Panc1 (cell line): ENCODE measurements at regions not wholly inside any gene's neighbourhood (a gene's known extent, or its start where the extent isn't known, plus 50 kb on each side); places are given as distances from the start of the nearest gene placed in this dataset.

Source experiments
- ATAC-seq: fragments of 200-7000 bp; cut with Tn5 transposase; 2 replicates; pipeline ENCODE4 v1.9.1; 2020; ENCODE audit warnings: mild to moderate bottlenecking, moderate library complexity
- BruUV-seq: library from RNA; stranded (reverse); fragments of 400-500 nt; replicated peaks from 2 replicates; lab custom pipeline; 2021; lab: Mats Ljungman, UMichigan
- CTCF ChIA-PET: fragments of 300-600 bp; sonication (Branson Sonifier 250); formaldehyde crosslinking; loops from one replicate; lab custom pipeline; 2022; ENCODE audit warnings: antibody characterized with exemption; lab: Charles Lee
- POLR2A ChIA-PET: fragments of 300-600 bp; sonication (Branson Sonifier 250); formaldehyde crosslinking; loops from one replicate; lab custom pipeline; 2022; ENCODE audit warnings: antibody characterized with exemption; lab: Charles Lee
- DNase-seq: peaks from one replicate; pipeline ENCODE4 v3.0.0-alpha.2; 2010; ENCODE audit warnings: low read depth, low spot score
- H3K27ac ChIP-seq: 2 replicates; pipeline ENCODE4 v1.5.1; 2011; ENCODE audit warnings: mild to moderate bottlenecking, low read length, inconsistent platforms
- H3K27me3 ChIP-seq: fragments of 200-500 bp; sonication (Bioruptor generic); 2 replicates; pipeline ENCODE4 v1.6.0; 2014; ENCODE audit warnings: low read length, inconsistent platforms; ENCODE audit not compliant: control insufficient read depth, insufficient read depth
- H3K36me3 ChIP-seq: fragments of 200-500 bp; sonication (Bioruptor generic); 2 replicates; pipeline ENCODE4 v1.5.1; 2014; ENCODE audit warnings: inconsistent platforms, mild to moderate bottlenecking, low read length, moderate library complexity; ENCODE audit not compliant: control insufficient read depth, insufficient read depth
- H3K4me1 ChIP-seq: 2 replicates; pipeline ENCODE4 v1.5.1; 2011; ENCODE audit warnings: inconsistent platforms, mild to moderate bottlenecking, low read length, moderate library complexity; ENCODE audit not compliant: control insufficient read depth, insufficient read depth
- H3K4me3 ChIP-seq, 2 experiments: 2 replicates each; pipeline ENCODE4 v1.5.1; 2011 to 2012; ENCODE audit warnings: low read depth in 2 of 2, low read length in 2 of 2, mild to moderate bottlenecking in 2 of 2, inconsistent platforms in 1 of 2, moderate library complexity in 1 of 2
- H3K9me3 ChIP-seq: fragments of 200-500 bp; sonication (Bioruptor generic); 2 replicates; pipeline ENCODE4 v1.5.1; 2014; ENCODE audit warnings: low read depth, mild to moderate bottlenecking, inconsistent platforms, low read length, moderate library complexity; ENCODE audit not compliant: control insufficient read depth, insufficient read depth
- POLR2AphosphoS5 ChIP-seq: IDR thresholded peaks from 2 replicates; pipeline ENCODE4 v1.6.1; 2012; ENCODE audit warnings: mild to moderate bottlenecking, low read depth, low read length, moderate library complexity
- SIN3A ChIP-seq: IDR thresholded peaks from 2 replicates; pipeline ENCODE4 v1.6.1; 2012; ENCODE audit warnings: low read depth, mild to moderate bottlenecking, low read length, moderate library complexity, borderline replicate concordance; ENCODE audit not compliant: insufficient read depth
- TCF7L2 ChIP-seq: IDR thresholded peaks from 2 replicates; pipeline ENCODE4 v1.6.1; 2011; ENCODE audit warnings: mild to moderate bottlenecking, low read depth, low read length, inconsistent platforms
- in situ Hi-C: cut with HindIII; loops from 2 replicates; pipeline ENCODE4 v1.10.0; 2016; ENCODE audit warnings: low sequenced_read_pairs, low pct_unique_long_range_greater_than_20kb
- intact Hi-C: fragments of 100-400 bp; cut with micrococcal nuclease; formaldehyde crosslinking; loops from one replicate; pipeline ENCODE4 v1.10.0; 2022; ENCODE audit not compliant: unreplicated experiment
- TF ChIP-seq, protein P1 (sequence below): fragments of 450-650 bp; IDR thresholded peaks from 2 replicates; pipeline ENCODE4 v1.5.1; 2017; ENCODE audit warnings: mild to moderate bottlenecking
- TF ChIP-seq, protein P2 (sequence below), 2 experiments: IDR thresholded peaks; 2 replicates each; pipeline ENCODE4 v1.6.1; 2011 to 2012; ENCODE audit warnings: low read depth in 2 of 2, control low read depth in 1 of 2, low read length in 1 of 2, mild to moderate bottlenecking in 1 of 2, moderate library complexity in 1 of 2; ENCODE audit not compliant: insufficient read depth in 1 of 2

DNA sequence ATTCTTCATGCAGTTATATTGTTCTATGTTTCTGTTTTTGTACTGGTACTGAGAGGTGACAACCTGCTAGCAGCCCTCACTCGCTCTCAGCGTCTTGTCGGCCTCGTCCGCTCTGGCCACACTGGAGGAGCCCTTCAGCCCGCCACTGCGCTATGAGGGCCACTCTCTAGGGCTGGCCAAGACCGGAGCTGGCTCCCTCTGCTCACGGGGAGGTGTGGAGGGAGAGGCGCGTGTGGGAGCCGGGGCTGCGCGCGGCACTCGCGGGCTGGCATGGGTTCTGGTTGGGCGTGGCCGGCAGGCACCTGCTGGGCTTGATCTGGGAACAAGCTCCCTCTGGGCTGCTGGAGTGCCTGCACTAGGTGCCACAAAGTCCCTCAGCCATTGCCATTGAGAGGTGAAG lies 1323.8 kb upstream of the EYS start:
- TF ChIP-seq SIN3A (no peak), POLR2AphosphoS5 (no peak), TCF7L2 (no peak)
- TF ChIP-seq, protein P1, sequence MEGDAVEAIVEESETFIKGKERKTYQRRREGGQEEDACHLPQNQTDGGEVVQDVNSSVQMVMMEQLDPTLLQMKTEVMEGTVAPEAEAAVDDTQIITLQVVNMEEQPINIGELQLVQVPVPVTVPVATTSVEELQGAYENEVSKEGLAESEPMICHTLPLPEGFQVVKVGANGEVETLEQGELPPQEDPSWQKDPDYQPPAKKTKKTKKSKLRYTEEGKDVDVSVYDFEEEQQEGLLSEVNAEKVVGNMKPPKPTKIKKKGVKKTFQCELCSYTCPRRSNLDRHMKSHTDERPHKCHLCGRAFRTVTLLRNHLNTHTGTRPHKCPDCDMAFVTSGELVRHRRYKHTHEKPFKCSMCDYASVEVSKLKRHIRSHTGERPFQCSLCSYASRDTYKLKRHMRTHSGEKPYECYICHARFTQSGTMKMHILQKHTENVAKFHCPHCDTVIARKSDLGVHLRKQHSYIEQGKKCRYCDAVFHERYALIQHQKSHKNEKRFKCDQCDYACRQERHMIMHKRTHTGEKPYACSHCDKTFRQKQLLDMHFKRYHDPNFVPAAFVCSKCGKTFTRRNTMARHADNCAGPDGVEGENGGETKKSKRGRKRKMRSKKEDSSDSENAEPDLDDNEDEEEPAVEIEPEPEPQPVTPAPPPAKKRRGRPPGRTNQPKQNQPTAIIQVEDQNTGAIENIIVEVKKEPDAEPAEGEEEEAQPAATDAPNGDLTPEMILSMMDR, result no peak
- TF ChIP-seq, protein P2, sequence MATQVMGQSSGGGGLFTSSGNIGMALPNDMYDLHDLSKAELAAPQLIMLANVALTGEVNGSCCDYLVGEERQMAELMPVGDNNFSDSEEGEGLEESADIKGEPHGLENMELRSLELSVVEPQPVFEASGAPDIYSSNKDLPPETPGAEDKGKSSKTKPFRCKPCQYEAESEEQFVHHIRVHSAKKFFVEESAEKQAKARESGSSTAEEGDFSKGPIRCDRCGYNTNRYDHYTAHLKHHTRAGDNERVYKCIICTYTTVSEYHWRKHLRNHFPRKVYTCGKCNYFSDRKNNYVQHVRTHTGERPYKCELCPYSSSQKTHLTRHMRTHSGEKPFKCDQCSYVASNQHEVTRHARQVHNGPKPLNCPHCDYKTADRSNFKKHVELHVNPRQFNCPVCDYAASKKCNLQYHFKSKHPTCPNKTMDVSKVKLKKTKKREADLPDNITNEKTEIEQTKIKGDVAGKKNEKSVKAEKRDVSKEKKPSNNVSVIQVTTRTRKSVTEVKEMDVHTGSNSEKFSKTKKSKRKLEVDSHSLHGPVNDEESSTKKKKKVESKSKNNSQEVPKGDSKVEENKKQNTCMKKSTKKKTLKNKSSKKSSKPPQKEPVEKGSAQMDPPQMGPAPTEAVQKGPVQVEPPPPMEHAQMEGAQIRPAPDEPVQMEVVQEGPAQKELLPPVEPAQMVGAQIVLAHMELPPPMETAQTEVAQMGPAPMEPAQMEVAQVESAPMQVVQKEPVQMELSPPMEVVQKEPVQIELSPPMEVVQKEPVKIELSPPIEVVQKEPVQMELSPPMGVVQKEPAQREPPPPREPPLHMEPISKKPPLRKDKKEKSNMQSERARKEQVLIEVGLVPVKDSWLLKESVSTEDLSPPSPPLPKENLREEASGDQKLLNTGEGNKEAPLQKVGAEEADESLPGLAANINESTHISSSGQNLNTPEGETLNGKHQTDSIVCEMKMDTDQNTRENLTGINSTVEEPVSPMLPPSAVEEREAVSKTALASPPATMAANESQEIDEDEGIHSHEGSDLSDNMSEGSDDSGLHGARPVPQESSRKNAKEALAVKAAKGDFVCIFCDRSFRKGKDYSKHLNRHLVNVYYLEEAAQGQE (IDR thresholded peaks at IDR 0.05; ENCODE audit: insufficient read depth in 1 of 2, low read depth in 2 of 2, low read length in 1 of 2), result no peak
- H3K4me3 ChIP-seq, result no peak overlapping the region
- no peak overlapping the region for H3K27ac ChIP-seq
- DNase-seq (no peak), ATAC-seq (no peak)
- ChIA-PET CTCF (no interaction called here), POLR2A (no interaction called here)
- H3K36me3 ChIP-seq, result no peaks in the 10 kb centered on the region
- in situ Hi-C loops (no loop called here), intact Hi-C loops (no loop called here)
- H3K9me3 ChIP-seq, result no peaks in the 10 kb centered on the region
- BruUV-seq, result no TSS peak
- no peaks in the 10 kb centered on the region for H3K4me1 ChIP-seq
- no peaks in the 10 kb centered on the region for H3K27me3 ChIP-seq

DNA sequence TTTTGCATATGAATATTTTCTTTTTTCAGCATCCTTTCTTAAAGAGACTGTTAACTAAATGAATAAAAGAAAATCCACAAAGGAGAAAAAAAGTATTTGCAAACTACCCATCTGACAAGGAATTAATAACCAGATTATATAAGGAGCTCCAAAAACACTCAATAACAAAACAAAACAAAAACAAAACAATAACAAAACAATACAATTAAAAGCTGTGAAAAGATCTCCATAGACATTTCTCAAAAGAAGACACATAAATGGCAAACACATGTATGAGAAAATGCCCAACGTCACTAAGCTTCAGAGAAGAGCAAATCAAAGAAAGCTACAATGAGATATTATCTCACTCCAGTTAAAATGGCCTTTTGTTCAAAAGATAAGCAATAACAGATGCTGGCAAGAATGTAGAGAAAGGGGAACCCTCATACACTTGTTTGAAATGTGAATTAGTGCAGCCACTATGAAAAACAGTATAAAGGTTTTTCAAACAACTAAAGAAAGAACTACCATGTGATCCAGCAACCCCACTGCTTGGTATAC lies 1310.0 kb upstream of the EYS start:
- no peaks in the 10 kb centered on the region for H3K27me3 ChIP-seq
- TF ChIP-seq, protein P1, result no peak
- TF ChIP-seq, protein P2 (IDR thresholded peaks at IDR 0.05; ENCODE audit: insufficient read depth in 1 of 2, low read depth in 2 of 2, low read length in 1 of 2), result no peak
- no peak for TF ChIP-seq POLR2AphosphoS5
- no peak for TF ChIP-seq TCF7L2
- no peak for TF ChIP-seq SIN3A
- no peak overlapping the region for H3K27ac ChIP-seq
- DNase-seq, result no peak
- intact Hi-C loops, result no loop called here
- ChIA-PET CTCF (interaction anchor here (0.6 kb wide), 1 partner anchor 59 kb away, joined by 3 read pairs; no protein-coding TSS in a partner anchor), POLR2A (no interaction called here)
- in situ Hi-C loops, result no loop called here
- H3K9me3 ChIP-seq, result 0 out of 2 replicates have a peak, but pooled peaks cover 3% of the 10 kb centered on the region
- H3K4me3 ChIP-seq, result no peak overlapping the region
- no peak for ATAC-seq
- no peaks in the 10 kb centered on the region for H3K36me3 ChIP-seq
- no peaks in the 10 kb centered on the region for H3K4me1 ChIP-seq
- BruUV-seq, result no TSS peak
